ENCODE measurements at regions not wholly inside any gene's neighbourhood (a gene's known extent, or its start where the extent isn't known, plus 50 kb on each side); places are given as distances from the start of the nearest gene placed in this dataset.

DNA sequence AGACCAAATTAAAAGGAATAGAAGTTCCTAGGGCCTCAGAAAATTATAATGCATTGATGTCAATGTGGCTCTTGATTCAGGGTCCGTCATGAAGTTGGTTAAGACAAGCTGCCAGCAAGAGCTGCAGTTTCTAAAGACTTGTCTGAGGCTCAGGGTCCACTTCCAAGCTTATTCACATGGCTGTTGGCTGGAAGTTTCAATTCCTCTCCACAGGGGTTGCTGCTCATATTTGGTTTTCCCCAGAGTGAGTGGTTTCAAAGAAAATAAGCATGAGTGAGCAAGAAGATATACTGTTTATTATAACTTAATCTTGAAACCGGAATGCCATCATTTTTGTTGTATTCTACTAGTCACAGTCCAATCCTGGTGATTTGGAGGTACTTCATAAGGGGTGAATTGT lies 1247.4 kb downstream of the LRFN5 start:
- no peaks in the 10 kb centered on the region for H3K9me3 ChIP-seq (ENCODE audit: control insufficient read depth, insufficient read depth, low read length)
- H4K20me1 ChIP-seq (ENCODE audit: control insufficient read depth, insufficient read depth, low read depth, low read length) = no peaks in the 10 kb centered on the region
- no peak overlapping the region for H3K4me2 ChIP-seq (ENCODE audit: low read length)
- no peak overlapping the region for H3K4me3 ChIP-seq (ENCODE audit: low read length)
- H3K79me2 ChIP-seq (ENCODE audit: control insufficient read depth, low read length) = no peaks in the 10 kb centered on the region
- H3K4me1 ChIP-seq (ENCODE audit: control insufficient read depth, low read length) = no peaks in the 10 kb centered on the region
- no peak overlapping the region for H3K27ac ChIP-seq (ENCODE audit: low read depth, low read length)
- H3K36me3 ChIP-seq (ENCODE audit: control insufficient read depth, low read length) = no peaks in the 10 kb centered on the region
- no peaks in the 10 kb centered on the region for H3K9me2 ChIP-seq (replicated peaks; ENCODE audit: control insufficient read depth, low read length)
- no peak for TF ChIP-seq EZH2phosphoT487 (IDR thresholded peaks at IDR 0.05; ENCODE audit: borderline replicate concordance, low read length)
- TF ChIP-seq, protein P1, sequence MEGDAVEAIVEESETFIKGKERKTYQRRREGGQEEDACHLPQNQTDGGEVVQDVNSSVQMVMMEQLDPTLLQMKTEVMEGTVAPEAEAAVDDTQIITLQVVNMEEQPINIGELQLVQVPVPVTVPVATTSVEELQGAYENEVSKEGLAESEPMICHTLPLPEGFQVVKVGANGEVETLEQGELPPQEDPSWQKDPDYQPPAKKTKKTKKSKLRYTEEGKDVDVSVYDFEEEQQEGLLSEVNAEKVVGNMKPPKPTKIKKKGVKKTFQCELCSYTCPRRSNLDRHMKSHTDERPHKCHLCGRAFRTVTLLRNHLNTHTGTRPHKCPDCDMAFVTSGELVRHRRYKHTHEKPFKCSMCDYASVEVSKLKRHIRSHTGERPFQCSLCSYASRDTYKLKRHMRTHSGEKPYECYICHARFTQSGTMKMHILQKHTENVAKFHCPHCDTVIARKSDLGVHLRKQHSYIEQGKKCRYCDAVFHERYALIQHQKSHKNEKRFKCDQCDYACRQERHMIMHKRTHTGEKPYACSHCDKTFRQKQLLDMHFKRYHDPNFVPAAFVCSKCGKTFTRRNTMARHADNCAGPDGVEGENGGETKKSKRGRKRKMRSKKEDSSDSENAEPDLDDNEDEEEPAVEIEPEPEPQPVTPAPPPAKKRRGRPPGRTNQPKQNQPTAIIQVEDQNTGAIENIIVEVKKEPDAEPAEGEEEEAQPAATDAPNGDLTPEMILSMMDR (IDR thresholded peaks at IDR 0.05; ENCODE audit: low read depth, low read length, poor library complexity, severe bottlenecking) = no peak
- no peaks in the 10 kb centered on the region for H3F3A ChIP-seq (ENCODE audit: control insufficient read depth, insufficient read depth)
- no peaks in the 10 kb centered on the region for H3K27me3 ChIP-seq (ENCODE audit: control insufficient read depth, low read length)

DNA sequence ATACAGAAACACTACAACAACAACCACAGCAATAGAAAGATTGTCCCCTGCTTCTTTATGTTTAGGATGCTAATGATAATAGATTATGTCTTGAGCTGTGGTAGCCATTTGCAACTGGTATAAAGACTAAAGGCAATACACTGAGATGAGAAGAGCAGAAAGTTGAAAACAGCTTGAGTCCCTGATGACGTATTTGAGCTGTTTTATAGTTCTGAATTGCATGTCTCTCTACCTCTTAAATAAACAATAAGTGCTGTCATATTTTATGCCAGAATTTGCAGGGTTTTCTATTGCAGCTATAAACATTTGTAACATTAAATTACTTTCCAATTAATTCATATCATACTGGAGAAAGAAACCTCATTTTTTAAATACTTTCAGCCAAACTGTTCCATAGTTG lies 1242.0 kb downstream of the LRFN5 start:
- H3K4me3 ChIP-seq (ENCODE audit: low read length) = no peak overlapping the region
- no peaks in the 10 kb centered on the region for H3K27me3 ChIP-seq (ENCODE audit: control insufficient read depth, low read length)
- TF ChIP-seq, protein P1 (IDR thresholded peaks at IDR 0.05; ENCODE audit: low read depth, low read length, poor library complexity, severe bottlenecking) = no peak
- TF ChIP-seq EZH2phosphoT487 (IDR thresholded peaks at IDR 0.05; ENCODE audit: borderline replicate concordance, low read length) = no peak
- H4K20me1 ChIP-seq (ENCODE audit: control insufficient read depth, insufficient read depth, low read depth, low read length) = no peaks in the 10 kb centered on the region
- no peaks in the 10 kb centered on the region for H3K4me1 ChIP-seq (ENCODE audit: control insufficient read depth, low read length)
- no peaks in the 10 kb centered on the region for H3F3A ChIP-seq (ENCODE audit: control insufficient read depth, insufficient read depth)
- peaks cover 2% of the 10 kb centered on the region; the same call in 1 of the 2 replicates for H3K9me3 ChIP-seq (ENCODE audit: control insufficient read depth, insufficient read depth, low read length)
- no peaks in the 10 kb centered on the region for H3K9me2 ChIP-seq (replicated peaks; ENCODE audit: control insufficient read depth, low read length)
- no peaks in the 10 kb centered on the region for H3K79me2 ChIP-seq (ENCODE audit: control insufficient read depth, low read length)
- no peaks in the 10 kb centered on the region for H3K36me3 ChIP-seq (ENCODE audit: control insufficient read depth, low read length)
- no peak overlapping the region for H3K27ac ChIP-seq (ENCODE audit: low read depth, low read length)
- H3K4me2 ChIP-seq (ENCODE audit: low read length) = no peak overlapping the region

DNA sequence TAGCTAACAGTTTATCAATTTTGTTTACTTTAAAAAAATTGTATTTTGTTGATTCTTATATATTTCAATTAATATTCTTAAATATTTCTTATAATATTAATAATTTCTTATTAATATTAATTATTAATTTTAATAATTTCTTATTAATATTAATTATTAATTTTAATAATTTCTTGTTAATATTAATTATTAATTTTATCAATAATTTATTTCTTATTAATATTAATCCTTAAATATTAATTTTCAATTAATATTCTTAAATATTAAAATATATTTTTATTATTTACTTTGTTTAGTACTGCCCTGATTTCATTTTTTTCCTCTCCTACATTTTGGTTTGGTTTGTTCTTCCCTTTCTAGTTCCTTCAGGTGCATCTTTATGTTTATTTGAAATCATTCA lies 1208.1 kb downstream of the LRFN5 start:
- no peak overlapping the region for H3K4me3 ChIP-seq (ENCODE audit: low read length)
- no peak overlapping the region for H3K4me2 ChIP-seq (ENCODE audit: low read length)
- no peaks in the 10 kb centered on the region for H3K27me3 ChIP-seq (ENCODE audit: control insufficient read depth, low read length)
- no peaks in the 10 kb centered on the region for H3F3A ChIP-seq (ENCODE audit: control insufficient read depth, insufficient read depth)
- H4K20me1 ChIP-seq (ENCODE audit: control insufficient read depth, insufficient read depth, low read depth, low read length) = no peaks in the 10 kb centered on the region
- H3K9me3 ChIP-seq (ENCODE audit: control insufficient read depth, insufficient read depth, low read length) = no peaks in the 10 kb centered on the region
- no peaks in the 10 kb centered on the region for H3K36me3 ChIP-seq (ENCODE audit: control insufficient read depth, low read length)
- H3K9me2 ChIP-seq (replicated peaks; ENCODE audit: control insufficient read depth, low read length) = no peaks in the 10 kb centered on the region
- no peak overlapping the region for H3K27ac ChIP-seq (ENCODE audit: low read depth, low read length)
- H3K4me1 ChIP-seq (ENCODE audit: control insufficient read depth, low read length) = no peaks in the 10 kb centered on the region
- H3K79me2 ChIP-seq (ENCODE audit: control insufficient read depth, low read length) = no peaks in the 10 kb centered on the region
- TF ChIP-seq, protein P1 (IDR thresholded peaks at IDR 0.05; ENCODE audit: low read depth, low read length, poor library complexity, severe bottlenecking) = no peak
- no peak for TF ChIP-seq EZH2phosphoT487 (IDR thresholded peaks at IDR 0.05; ENCODE audit: borderline replicate concordance, low read length)

DNA sequence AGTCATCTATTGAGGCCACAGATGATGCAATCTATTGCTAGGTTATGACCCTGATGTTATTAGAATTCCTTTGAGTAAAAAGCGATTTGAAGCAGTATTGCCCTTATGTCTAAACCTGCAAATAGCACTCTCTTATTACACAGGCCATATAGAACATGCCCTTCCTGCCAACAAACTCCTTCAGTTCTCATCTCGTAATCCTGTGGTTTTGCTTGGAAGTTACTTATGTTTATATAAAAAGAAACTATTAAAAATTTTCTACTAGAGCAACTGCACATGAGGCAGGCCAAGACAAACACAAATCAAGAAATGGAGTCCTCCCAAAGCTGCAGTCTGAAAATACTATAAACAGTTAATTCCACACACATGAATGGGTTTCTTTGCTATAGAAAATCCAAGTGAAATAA lies 1200.2 kb downstream of the LRFN5 start:
- Histone ChIP-seq H3K79me2 (ENCODE audit: control insufficient read depth, low read length) (no peaks in the 10 kb centered on the region), H3K27ac (ENCODE audit: low read depth, low read length) (no peak overlapping the region), H3K27me3 (ENCODE audit: control insufficient read depth, low read length) (no peaks in the 10 kb centered on the region), H3F3A (ENCODE audit: control insufficient read depth, insufficient read depth) (no peaks in the 10 kb centered on the region), H3K9me2 (replicated peaks; ENCODE audit: control insufficient read depth, low read length) (no peaks in the 10 kb centered on the region), H3K4me3 (ENCODE audit: low read length) (no peak overlapping the region), H3K36me3 (ENCODE audit: control insufficient read depth, low read length) (no peaks in the 10 kb centered on the region), H3K4me2 (ENCODE audit: low read length) (no peak overlapping the region), H3K4me1 (ENCODE audit: control insufficient read depth, low read length) (no peaks in the 10 kb centered on the region), H3K9me3 (ENCODE audit: control insufficient read depth, insufficient read depth, low read length) (no peaks in the 10 kb centered on the region), H4K20me1 (ENCODE audit: control insufficient read depth, insufficient read depth, low read depth, low read length) (no peaks in the 10 kb centered on the region)
- TF ChIP-seq EZH2phosphoT487 (IDR thresholded peaks at IDR 0.05; ENCODE audit: borderline replicate concordance, low read length) = no peak
- TF ChIP-seq, protein P1 (IDR thresholded peaks at IDR 0.05; ENCODE audit: low read depth, low read length, poor library complexity, severe bottlenecking) = no peak
